Suprapubic skin (tissue), 4 donors: ENCODE measurements at regions not wholly inside any gene's neighbourhood (a gene's known extent, or its start where the extent isn't known, plus 50 kb on each side); places are given as distances from the start of the nearest gene placed in this dataset.

ENCODE experiments used
- CTCF ChIP-seq, 2 donors: fragments of 200-600 bp in 1 of 2; fragments of 450-650 bp in 1 of 2; sonication (generic) in 1 of 2; IDR thresholded peaks; one replicate each; pipeline ENCODE4 v1.5.1; 2016 to 2019; ENCODE audit warnings: antibody characterized with exemption in 2 of 2, mild to moderate bottlenecking in 1 of 2, moderate library complexity in 1 of 2
- EP300 ChIP-seq: sonication (generic); formaldehyde crosslinking; IDR thresholded peaks from one replicate; pipeline ENCODE4 v1.6.1; 2017; ENCODE audit warnings: antibody characterized with exemption
- POLR2A ChIP-seq, 2 donors: fragments of 450-650 bp; IDR thresholded peaks; one replicate each; pipeline ENCODE4 v1.6.1; 2017; ENCODE audit warnings: antibody characterized with exemption in 2 of 2, mild to moderate bottlenecking in 2 of 2, moderate library complexity in 2 of 2
- POLR2AphosphoS5 ChIP-seq, 3 donors: sonication (generic); formaldehyde crosslinking; IDR thresholded peaks; one replicate each; pipeline ENCODE4 v1.6.1; 2017; ENCODE audit warnings: antibody characterized with exemption in 3 of 3

GRCh38 chr3:15982667-15983196 lies 185.0 kb upstream of the ANKRD28 start:
- TF ChIP-seq CTCF (IDR thresholded peaks at IDR 0.05) (no peak), POLR2A (IDR thresholded peaks at IDR 0.05) (no peak), POLR2AphosphoS5 (IDR thresholded peaks at IDR 0.05) (no peak), EP300 (no peak)
